Fibroblast of gingiva (primary cell): ENCODE measurements at regions not wholly inside any gene's neighbourhood (a gene's known extent, or its start where the extent isn't known, plus 50 kb on each side); places are given as distances from the start of the nearest gene placed in this dataset.

Source experiments
- DNase-seq: peaks from one replicate; pipeline ENCODE4 v3.0.0-alpha.2; 2011; ENCODE audit warnings: low read depth

DNA sequence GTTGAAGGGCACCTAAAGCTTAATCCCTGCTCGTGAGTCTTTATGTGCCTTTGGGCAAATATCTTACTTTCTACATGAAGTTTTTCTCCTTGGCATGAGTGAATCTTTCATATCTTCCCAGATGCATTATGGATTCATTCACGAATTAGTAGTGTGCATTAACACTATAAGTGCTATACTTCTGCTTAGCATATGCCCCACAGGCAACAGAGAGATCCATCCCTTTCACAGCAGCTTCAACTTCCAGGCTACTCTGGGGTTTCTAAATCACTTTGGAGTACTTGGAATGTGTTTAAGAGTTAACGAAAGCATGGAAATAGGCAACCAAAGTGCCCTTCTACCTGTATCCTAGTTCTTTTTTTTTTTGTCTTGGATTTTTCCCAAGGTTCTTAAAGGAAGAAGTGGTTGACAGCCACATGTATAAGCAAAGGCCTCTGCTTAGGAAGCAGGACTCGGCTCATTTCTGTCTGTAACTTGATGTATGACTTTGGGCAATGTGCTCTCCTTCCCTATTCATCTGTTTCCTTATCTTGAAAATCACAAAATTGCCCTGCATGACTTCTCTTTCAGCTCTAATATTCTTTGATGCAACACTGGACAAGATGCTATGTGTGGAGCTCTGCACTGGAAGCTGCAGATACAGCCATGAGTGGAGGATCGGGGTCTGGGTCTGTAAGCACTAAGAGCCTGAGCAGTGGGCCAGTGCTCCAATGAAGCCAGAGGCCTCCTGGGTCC lies 54.5 kb upstream of the ME3 start:
- no peak for DNase-seq

DNA sequence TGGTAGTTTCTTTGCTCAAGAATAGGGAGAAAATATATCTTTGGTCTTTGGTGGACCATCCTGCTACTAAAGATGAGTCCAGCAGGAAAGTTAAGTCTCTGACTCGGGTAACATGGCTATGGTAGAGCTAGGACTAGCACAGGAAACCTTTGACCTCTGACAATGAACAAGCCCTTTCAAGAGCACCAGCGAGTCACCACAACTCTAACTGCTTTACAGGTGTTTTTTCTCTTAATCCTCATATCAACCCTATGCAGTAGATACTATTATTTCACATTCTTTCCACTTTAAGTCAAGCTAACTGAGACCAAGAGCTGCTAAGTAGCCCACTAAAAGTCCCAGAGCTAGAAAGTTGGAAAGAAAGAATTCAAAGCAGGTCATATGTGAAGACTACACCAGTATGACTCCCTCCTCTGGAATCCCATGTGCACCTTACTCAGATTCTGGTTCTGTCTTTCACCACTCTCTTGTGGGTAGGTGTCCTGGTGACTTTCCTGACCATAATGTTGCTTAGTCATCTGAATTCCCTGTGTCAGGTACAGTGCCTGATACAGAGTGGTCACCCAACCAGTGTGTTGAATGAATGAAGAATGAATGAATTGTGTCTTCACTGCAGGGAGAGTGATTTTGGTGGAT lies 53.8 kb upstream of the ME3 start:
- DNase-seq: no peak

- DNase-seq: no peak
These were observed 51.7 kb upstream of the ME3 start for GRCh38 chr11:86724137-86724536.

DNA sequence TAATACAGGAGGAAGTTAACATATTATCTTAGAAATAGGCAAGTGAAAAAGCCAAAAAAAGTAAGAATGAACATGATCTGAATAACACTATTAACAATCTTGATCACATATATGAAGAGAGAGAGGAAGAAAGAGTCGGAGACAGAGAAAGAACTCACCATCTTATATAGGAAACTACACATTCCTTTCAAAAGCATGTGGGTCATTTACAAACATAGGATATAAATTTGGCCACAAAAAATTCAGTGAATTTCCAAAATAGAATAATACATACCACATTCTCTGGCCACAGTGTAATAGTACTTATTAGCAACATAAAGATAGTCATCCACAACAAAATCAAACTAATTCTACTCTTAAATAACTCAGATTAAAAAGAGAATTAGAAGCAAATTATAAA lies 50.9 kb upstream of the ME3 start:
- no peak for DNase-seq

GRCh38 chr11:86722748-86723147 lies 50.3 kb upstream of the ME3 start:
- no peak for DNase-seq
